ENCODE measurements at regions not wholly inside any gene's neighbourhood (a gene's known extent, or its start where the extent isn't known, plus 50 kb on each side); places are given as distances from the start of the nearest gene placed in this dataset.

DNA sequence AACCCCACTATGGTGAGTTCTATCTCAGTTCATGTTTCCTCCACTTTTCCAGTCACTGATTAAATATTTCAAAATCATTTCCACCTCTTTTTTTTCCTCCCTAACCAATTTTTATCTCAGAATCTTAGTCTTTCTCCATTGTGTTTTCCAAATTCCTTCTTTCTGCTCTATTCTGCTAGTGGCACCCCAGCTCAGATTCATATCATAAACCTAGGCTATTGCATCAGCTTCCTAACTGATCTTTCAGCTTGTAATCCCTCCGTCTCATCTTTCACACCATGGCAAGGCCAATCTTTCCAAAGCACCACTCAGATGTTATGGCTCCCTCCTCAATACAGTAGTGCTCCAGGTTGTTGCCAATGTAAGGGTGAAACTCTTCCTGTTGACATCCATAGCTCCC, 631.9 kb downstream of the PLPP3 start:
- no peak for DNase-seq (ENCODE audit: low read depth in 1 of 2, low spot score in 1 of 2)

DNA sequence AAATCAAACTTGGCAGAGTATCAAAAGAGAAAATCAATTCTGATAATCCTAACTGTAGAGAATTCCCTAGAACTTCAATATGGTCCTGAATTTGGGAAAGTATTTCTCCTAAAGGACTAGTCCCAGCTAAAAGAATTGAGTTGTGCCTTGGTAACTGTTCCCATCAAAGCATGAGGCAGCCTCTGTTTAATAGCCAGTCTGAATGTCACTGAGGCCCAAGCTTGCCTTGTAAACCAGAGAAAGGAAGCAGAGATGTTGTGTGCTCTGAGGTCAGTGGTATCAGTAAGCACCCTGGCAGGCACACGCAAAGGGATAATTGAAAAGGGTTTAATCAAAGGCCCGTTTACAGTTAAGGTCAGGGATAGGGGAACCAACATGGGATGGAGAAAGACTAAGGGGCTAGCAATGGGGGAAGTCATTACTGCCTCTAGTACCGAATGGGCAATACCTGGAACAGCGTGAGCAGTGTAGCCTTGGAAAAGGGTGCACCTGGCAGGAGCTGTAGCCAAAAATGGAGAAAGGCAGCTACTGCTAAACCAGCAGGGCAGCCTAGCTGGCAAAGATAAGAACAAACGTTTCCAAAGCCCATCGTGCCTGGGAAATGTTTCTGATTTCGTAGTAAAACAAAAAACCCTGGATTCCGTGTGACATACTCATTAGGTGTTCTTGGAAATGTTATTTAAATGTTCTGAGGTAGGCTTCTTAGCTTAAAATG, 635.5 kb downstream of the PLPP3 start:
- no peak for DNase-seq (ENCODE audit: low read depth in 1 of 2, low spot score in 1 of 2)

DNA sequence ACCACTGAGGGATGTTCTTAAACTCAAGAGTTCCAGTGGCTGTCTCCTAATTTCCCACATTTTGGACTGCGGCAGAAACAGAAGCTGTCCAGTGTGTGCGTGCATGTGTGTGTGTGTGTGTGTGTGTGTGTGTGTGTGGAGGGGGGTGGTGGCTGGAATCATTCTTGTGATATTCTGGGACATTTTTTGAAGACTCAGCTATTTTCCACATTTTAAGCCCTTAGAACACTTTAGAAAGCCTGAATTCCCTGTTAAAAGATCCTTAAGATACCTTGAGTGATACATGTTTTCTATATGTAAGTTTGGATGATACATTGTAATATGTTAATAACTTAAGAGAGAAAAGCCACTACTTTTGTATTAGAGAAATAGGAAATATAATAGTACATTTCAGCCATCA, 636.4 kb downstream of the PLPP3 start:
- no peak for DNase-seq (ENCODE audit: low read depth in 1 of 2, low spot score in 1 of 2)

DNA sequence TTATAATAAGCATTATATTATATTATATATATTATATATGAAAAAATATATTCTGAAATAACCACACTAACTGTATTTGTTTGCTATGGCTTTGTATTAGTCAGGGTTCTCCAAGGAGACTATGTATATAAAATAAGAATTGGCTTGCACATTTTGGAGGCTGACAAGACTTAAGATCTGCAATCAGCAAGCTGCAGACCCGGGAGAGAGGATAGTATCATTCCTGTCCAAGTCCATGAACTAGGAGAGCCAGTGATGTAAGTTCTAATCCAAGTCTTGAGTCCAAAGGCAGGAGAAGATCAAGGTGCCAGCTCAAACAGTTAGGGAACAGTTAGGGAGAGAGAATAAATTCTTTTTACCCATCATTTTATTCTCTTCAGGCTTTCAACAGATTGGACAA, 639.5 kb downstream of the PLPP3 start:
- no peak for DNase-seq (ENCODE audit: low read depth in 1 of 2, low spot score in 1 of 2)

DNA sequence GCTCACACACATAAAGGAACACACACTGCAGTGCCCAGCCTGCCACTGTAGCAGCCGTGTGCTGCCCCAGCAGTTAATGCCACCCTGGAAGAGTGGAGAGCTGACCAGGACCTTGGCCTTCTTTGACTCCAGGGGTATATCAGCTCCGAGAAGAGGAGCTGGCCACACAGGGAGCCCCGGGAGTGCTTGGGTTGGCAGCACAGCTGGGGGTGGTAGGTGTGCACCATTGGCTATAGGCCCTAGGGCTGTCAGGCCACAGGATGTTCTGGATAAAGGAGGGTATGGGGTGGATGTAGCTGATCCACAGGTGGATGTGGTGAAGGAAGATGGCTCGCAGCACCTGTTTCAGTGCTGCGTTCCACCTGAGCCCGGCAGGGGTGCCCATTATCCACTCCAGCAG, 640.5 kb downstream of the PLPP3 start:
- no peak for DNase-seq (ENCODE audit: low read depth in 1 of 2, low spot score in 1 of 2)

DNA sequence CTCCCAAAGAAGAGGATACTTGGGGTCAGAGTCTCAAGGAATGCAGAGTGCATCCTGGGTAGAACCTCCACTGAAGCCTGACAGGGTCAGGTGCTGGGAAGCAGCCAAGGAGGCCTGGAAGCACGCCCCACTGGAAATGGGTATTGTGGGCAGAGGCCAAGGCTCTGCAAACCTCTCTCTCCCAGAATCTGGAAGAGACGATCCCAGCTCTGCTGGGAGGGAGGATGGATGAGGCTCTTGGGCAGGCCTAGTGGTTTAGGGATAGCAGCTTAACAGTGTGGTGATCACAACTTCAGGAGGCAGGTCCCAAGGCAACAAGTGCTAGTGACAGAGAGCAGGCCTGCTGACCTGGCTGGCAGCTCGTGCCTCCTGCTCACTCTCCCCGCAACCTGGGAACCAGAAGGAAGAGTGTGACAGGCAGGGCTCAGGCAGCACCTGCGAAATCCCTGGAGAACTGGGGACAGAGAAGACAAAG, 641.0 kb downstream of the PLPP3 start:
- no peak for DNase-seq (ENCODE audit: low read depth in 1 of 2, low spot score in 1 of 2)

DNA sequence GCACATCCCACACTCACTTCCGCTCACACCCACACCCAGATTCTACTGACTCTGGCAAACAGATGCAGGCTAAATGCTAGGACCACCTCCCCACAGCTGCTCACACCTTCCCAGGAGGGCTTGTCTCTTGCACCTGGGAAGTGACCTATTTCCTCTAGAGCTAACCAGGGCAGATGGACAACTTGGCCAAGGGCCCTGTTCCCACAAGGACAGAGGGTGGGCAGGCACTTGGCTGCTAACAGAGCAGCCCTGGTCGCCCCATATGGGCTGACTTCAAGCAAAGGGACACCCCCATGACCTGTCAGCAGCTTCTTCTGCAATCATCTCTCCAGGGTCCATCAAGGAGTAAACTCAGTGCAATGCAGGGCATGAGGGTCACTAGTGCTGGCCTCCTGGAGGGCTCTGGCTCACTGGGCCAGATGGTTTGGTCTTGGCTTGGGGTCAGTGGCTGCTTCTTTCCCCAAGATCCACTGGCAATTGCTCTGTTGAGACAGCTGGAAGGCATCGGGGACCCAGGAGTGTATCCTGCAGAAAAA, 641.5 kb downstream of the PLPP3 start:
- no peak for DNase-seq (ENCODE audit: low read depth in 1 of 2, low spot score in 1 of 2)

DNA sequence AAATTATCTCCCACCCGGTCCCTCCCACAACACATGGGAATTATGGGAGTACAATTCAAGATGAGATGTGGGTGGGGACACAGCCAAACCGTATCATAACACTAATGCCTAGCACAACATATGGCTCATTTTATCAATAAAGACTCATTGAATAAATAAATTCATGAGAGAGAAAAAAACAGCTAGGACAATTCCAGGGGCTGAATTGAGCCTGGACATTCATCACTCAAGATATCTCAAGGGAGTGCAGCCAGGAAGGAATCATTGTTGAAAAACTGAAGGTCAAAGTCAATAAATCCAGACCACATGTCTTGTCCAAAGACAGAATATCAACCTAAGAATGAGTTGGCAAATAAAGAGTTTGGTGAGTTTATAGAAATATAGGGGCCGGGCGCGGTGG, 644.1 kb downstream of the PLPP3 start:
- DNase-seq (ENCODE audit: low read depth in 1 of 2, low spot score in 1 of 2) = no peak

DNA sequence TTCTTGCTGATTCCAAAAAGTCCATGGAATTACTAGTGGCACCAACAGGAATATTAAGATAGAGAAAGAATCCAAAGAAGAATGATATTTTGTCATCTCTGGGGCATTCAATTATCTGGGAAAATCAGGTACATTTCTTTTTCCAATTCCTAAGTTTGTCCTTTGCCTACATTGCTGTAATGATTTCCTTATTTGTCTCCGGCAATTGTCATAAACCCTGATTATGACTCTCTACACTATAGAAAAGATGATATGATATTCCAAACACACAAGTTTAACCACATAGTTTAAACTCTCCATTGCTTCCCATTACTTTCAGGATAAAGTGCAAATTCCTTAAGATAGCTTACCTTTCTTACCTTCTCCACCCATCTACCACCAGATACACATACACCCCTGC, 647.0 kb downstream of the PLPP3 start:
- no peak for DNase-seq (ENCODE audit: low read depth in 1 of 2, low spot score in 1 of 2)

DNA sequence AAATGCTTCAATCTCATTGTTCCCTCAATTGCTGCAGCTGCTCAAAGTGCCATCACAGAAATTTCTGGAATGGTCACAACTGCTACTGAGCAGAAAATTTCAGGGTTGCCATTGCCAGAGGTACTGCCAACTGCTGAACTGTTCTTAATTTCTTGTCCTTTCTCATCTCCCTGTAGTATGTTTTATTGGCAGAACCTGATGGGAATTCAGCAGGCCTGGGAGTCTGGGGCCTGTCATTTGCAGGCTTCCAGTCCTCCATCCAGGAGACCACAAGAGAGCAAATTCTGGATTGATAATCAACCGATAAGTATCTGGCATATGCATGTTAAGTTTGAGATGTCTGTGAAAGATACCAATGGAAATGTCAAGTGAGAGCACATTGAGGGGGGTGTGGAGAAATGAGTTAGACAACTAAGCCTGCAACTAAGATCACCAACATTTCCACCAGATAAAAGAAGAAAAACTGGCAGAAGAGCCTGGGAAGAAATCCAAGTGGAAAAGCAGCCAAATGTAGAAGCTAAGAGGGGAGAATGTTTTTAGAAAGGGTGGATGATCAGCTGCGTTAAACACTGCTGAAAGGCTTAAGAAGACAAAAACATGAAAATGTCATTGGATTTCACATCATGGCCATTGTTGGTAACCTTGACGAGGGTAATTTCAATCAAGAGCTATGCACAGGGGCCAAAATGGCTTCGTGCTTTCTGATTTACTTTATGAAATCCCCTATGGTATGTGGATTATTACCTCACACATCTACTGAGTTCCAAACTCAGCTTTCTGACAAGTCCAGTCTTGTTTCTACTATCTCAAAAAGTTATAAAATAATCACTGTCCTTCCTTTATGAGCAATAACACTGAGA, 648.1 kb downstream of the PLPP3 start:
- no peak for DNase-seq (ENCODE audit: low read depth in 1 of 2, low spot score in 1 of 2)

DNA sequence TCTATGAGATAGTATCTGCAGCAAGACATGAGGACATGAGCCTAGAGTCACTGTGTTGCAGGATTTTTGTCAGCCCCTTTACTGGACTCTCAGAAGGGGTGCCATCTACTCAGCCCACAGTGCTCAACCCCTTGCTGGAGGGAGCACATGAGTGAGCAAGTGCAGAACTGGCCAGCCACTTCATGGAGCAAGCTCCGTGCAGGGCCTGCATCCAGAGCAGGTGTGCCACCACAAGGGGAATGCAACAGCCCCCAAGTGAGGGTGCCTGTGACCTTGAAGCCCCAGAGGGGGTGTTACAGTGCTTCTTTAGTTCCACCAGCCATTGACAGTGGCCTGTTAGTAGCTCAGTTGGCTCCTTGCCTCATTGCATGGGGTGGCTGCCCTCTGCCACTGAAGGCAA, 649.7 kb downstream of the PLPP3 start:
- DNase-seq (ENCODE audit: low read depth in 1 of 2, low spot score in 1 of 2) = no peak

DNA sequence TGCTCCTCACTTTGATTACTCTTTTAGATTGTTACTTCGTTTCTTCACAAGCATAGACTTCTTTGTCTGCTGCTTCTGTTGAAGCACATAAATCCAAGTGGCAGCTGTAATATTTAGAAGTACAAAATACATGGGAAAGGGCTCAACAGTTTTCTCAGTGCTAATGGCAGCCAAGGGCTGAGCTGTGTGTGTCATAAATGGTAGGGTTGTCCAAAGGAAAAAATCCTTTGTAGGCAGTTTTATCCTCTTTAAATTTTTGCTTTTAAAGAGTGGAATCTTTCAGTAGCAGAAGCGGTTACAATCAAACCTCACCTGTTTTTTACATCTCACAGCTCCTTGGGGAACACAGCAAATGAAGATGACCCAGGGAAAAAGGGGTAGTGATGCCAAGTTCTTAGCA, 650.8 kb downstream of the PLPP3 start:
- no peak for DNase-seq (ENCODE audit: low read depth in 1 of 2, low spot score in 1 of 2)

DNA sequence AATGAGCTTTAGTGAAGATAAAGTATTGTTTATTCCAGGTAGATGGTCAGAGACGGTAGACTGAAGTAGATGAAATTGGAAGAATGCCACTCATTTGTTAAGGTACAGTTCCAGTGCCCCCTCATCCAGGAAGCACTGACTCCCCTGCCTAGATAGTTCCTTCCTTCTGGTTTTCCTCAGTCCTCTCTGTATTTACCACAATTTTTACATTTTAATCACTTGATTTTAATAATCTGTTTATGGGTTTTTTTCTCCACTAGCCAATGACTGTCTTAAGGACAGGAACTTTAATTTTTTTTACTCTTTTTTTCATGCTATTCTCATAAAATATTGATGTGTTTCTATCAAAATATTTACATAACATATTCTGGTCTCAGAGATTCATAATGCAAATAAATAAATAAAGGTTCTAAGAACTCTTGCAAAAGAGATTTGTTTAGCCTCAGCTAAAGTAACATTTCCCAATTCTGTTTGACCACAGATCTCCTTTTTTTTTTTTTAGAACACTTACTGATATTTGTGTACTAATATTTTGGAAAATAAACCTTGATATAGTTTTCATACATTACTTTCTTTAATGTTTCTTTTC, 651.6 kb downstream of the PLPP3 start:
- no peak for DNase-seq (ENCODE audit: low read depth in 1 of 2, low spot score in 1 of 2)

DNA sequence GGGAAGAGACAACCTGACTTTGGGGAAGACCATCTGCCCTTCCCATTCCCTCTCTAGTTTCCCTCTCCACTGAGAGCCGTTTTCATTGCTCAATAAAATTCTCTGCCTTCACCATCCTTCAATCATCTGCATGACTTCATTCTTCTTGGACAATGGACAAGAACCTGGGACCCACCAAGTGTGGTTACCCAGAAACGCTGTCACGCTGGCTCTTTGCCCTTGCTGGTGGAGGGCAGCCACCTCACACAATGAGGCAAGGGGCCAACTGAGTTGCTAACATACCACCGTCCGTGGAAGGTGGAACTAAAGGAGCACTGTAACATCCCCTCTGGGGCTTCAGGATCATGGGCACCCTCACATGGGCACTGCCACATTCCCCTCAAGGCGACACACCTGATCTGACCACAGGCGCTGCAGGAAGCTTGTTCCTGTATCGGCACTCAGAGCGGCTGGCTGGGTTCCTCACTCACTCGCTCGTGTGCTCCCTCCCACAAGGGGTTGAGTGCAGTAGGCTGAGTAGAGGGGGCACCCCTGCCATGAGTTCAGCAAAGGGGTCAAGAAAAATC, 652.4 kb downstream of the PLPP3 start:
- no peak for DNase-seq (ENCODE audit: low read depth in 1 of 2, low spot score in 1 of 2)

DNA sequence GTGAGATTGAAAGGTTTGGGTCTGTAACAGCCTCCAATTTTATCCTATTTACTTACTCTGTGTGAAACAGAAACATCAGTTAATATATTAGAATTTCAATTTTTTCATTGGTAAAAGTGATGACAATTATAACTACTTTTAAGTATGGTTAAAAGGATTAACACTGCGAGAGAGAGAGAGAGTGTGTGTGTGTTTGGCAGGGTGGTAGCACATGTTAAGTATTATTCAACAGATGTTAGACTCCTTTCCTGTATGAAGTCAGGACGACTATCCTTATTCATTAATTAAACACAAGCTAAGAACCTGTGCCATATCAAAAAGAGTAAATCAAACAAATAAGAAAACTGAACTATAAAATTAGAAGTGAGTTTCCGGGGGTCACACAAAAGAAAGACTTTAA, 662.5 kb downstream of the PLPP3 start:
- no peak for DNase-seq (ENCODE audit: low read depth in 1 of 2, low spot score in 1 of 2)

DNA sequence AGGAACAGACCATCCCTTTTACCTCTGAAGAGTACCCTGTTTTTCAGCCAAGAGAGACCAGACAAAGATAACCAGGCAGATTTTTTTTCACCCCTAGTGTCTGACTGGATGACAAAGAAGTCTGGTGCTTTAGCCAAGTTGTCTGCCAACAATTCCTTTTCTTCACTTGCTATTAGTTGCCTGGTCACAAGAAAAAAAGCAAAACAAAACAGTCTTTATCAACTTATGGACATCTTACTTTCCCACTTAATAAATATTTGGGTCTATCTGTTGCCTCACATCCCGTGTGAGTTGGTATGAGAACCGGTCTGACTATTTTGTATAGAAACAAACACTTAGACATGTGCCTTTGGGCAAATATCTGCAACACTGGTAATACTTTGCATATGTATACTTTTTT, 662.9 kb downstream of the PLPP3 start:
- no peak for DNase-seq (ENCODE audit: low read depth in 1 of 2, low spot score in 1 of 2)

DNA sequence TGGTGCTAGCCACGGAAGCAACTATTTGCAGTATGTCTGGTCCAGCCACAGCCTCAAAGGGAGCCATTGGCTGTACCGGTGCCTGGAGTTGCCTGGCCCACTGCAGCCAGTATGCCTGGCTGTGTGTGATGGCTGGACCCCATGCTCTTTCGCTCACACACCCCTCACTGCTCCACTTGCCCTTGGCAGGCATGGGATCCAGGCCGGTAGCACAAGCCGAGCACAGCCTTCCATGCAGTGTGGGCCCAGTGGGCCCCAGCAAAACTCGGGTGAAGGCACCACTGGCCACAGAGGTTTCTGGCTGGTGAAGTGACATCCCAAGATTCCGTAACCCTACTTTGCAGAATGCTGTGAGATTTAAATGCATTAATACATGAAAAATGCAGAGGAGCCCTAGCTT, 665.8 kb downstream of the PLPP3 start:
- no peak for DNase-seq (ENCODE audit: low read depth in 1 of 2, low spot score in 1 of 2)

DNA sequence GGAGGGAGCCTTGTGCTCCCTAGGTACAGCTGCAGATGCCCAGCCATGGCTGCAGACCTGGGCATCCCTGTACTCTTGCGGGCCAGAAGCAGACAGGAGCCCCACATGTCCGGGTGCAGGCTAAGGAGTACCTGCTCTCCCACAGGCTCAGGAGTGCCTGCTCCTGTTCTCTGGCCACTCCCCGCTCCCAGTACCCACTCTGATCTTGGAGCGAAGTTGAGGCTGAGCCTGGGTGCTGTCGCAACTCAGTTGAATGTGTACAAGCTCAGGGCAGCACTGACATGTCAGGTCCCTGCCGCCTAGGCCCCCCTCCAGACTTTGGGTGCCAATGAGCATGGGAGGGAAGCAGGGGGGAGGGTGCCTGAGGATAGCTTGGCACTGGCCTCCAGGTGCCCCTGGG, 666.9 kb downstream of the PLPP3 start:
- DNase-seq (ENCODE audit: low read depth in 1 of 2, low spot score in 1 of 2) = no peak

DNA sequence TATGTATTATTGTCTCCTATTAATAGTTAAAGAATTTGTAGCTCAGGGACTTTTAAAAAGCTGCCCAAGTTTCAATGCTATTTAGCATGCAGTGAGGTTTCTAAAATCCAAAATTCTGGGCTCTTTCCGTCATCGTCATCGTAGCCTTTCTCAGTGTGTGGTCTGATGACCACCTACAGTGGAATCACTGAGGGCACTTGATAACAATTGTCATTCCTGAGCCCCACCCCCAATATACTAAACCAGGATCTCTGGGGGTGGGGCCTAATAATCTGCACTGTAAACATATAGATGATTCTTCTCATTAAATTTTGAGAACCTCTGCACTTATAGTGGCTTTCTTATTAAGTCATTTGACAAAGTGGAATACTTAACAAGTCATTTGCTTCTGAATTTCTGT, 674.8 kb downstream of the PLPP3 start:
- no peak for DNase-seq (ENCODE audit: low read depth in 1 of 2, low spot score in 1 of 2)

DNA sequence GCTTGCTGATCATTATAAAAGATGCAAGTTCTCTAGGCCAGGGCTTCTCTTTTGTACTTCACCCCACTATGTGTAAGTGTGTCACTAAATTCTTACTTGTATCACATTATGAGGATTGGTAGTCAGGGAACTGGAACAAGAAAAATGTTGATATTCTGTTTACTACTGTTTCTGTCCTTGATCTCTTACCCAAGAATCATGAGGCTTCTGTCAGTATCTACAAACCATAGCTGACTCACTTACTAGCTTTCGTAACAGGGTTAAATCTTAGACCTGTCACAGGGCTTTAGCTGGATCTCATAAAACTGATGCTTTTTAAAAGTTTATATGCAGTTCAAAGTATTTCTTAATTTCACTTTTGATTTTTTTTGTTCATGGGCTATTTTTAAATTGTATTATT, 681.2 kb downstream of the PLPP3 start:
- DNase-seq (ENCODE audit: low read depth in 1 of 2, low spot score in 1 of 2) = no peak

DNA sequence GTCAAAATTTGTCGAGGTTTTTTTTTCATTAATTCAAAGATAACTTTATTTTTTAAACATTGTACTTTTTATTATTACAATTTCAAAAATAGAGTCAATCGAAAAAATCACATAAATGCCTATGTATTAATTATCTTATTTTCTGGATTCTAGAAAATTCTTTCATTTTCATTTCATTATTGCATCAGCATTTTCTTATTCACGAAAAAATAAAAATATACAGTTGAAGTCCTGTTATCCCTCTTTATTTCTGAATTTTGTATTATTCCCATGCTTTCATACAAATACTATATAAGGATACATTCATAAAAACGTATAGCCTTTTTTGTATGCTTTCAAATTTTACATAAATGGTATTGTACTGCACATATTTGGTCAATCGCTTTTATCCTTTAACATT, 681.0 kb upstream of the USP24 start:
- DNase-seq (ENCODE audit: low read depth in 1 of 2, low spot score in 1 of 2) = no peak

DNA sequence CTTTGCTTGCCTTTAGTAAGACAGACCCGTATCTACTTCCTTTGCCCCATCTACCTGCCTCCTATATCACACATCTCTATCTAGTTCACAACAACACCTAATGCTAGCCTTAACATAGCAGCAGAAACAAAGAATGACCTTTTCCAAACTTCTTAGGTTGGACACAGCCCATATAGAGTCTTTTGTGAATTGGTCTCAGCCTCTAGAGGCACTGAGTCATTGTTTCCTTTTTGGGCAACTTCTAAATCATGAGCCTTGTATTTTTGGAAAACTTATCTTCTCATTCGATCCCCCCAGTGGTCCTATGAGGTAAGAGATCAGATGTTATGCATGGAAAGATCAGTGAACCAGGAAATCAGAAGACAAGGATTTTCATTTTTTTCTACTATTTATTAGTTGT, 679.4 kb upstream of the USP24 start:
- DNase-seq (ENCODE audit: low read depth in 1 of 2, low spot score in 1 of 2) = no peak

All from stimulated activated CD4-positive, alpha-beta T cell treated with anti-CD3 and anti-CD28 coated beads, Interleukin-15, amount 100 ng/mL, for 1 hour (primary cell).